ENCODE measurements at regions not wholly inside any gene's neighbourhood (a gene's known extent, or its start where the extent isn't known, plus 50 kb on each side); places are given as distances from the start of the nearest gene placed in this dataset.

- Histone ChIP-seq H3K36me3 (no peaks in the 10 kb centered on the region), H3K27ac (no peak overlapping the region), H3K9me3 (ENCODE audit: low read depth) (no peaks in the 10 kb centered on the region), H3K27me3 (peaks cover 3% of the 10 kb centered on the region), H3K4me3 (no peak overlapping the region), H3K4me1 (ENCODE audit: low read depth) (no peaks in the 10 kb centered on the region)
- peak; percentile 6 to 11 for DNase-seq (ENCODE audit: low read depth in 1 of 2, low spot score in 1 of 2)
- TF ChIP-seq, protein P1, sequence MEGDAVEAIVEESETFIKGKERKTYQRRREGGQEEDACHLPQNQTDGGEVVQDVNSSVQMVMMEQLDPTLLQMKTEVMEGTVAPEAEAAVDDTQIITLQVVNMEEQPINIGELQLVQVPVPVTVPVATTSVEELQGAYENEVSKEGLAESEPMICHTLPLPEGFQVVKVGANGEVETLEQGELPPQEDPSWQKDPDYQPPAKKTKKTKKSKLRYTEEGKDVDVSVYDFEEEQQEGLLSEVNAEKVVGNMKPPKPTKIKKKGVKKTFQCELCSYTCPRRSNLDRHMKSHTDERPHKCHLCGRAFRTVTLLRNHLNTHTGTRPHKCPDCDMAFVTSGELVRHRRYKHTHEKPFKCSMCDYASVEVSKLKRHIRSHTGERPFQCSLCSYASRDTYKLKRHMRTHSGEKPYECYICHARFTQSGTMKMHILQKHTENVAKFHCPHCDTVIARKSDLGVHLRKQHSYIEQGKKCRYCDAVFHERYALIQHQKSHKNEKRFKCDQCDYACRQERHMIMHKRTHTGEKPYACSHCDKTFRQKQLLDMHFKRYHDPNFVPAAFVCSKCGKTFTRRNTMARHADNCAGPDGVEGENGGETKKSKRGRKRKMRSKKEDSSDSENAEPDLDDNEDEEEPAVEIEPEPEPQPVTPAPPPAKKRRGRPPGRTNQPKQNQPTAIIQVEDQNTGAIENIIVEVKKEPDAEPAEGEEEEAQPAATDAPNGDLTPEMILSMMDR (IDR thresholded peaks at IDR 0.05; ENCODE audit: low read depth, low read length) = no peak
Observed at GRCh38 chr18:59994357-59994756, 94.6 kb downstream of the PMAIP1 start.

DNA sequence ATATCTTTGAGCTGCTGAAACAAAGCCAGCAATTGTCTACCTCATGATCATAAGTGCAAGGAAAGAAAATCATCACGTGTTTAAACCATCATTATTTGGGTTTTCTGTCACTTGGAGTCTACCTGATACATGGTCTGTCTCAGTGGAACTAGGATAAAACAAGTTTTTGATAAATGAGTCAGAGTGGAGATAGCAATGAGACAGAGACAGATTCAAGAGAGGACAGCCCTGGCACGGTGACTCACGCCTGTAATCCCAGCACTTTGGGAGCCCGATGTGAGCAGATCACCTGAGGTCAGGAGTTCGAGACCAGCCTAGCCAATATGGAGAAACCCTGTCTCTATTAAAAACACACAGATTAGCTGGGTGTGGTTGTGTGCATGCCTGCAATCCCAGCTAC is 93.8 kb downstream of the PMAIP1 start:
- Histone ChIP-seq H3K4me3 (no peak overlapping the region), H3K9me3 (ENCODE audit: low read depth) (no peaks in the 10 kb centered on the region), H3K27me3 (peaks cover 3% of the 10 kb centered on the region), H3K4me1 (ENCODE audit: low read depth) (no peaks in the 10 kb centered on the region), H3K36me3 (no peaks in the 10 kb centered on the region), H3K27ac (no peak overlapping the region)
- DNase-seq (ENCODE audit: low read depth in 1 of 2, low spot score in 1 of 2) = no peak
- TF ChIP-seq, protein P1 (IDR thresholded peaks at IDR 0.05; ENCODE audit: low read depth, low read length) = no peak

DNA sequence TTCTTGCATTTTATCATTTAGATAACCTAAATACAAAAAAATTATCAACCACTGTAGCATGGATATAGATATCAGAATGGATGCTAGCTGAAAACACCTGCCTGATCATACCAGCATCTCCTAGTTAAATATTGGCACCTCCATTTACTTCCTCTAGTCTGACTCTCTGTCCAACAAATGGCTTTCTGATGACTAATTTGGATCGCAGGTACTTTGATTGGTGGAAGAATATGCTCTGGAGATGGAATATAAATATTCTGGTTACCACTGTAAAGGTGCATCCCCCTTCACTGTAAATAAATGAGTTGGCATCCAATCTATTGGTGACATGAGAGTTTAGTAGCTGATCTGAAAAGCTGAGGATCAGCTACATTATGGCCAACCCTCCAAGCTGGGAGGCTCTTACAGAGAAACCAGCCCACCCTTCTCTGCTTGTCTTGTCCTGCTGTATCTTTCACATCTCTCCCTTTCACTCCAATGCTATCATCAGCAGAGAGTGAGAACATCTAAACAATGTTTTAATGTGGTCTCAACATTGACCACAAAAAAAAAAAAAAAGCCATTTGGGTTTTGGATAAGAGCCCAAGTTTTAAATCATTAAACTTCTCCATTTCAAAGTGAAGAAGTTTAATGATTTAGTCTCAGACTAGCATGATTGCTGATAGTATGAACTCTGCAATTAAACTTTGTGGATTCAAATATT is 90.5 kb downstream of the PMAIP1 start:
- Histone ChIP-seq H3K4me3 (no peak overlapping the region), H3K27ac (no peak overlapping the region), H3K9me3 (ENCODE audit: low read depth) (no peaks in the 10 kb centered on the region), H3K4me1 (ENCODE audit: low read depth) (no peaks in the 10 kb centered on the region), H3K36me3 (no peaks in the 10 kb centered on the region), H3K27me3 (peaks cover 3% of the 10 kb centered on the region)
- no peak for DNase-seq (ENCODE audit: low read depth in 1 of 2, low spot score in 1 of 2)
- TF ChIP-seq, protein P1 (IDR thresholded peaks at IDR 0.05; ENCODE audit: low read depth, low read length) = no peak

DNA sequence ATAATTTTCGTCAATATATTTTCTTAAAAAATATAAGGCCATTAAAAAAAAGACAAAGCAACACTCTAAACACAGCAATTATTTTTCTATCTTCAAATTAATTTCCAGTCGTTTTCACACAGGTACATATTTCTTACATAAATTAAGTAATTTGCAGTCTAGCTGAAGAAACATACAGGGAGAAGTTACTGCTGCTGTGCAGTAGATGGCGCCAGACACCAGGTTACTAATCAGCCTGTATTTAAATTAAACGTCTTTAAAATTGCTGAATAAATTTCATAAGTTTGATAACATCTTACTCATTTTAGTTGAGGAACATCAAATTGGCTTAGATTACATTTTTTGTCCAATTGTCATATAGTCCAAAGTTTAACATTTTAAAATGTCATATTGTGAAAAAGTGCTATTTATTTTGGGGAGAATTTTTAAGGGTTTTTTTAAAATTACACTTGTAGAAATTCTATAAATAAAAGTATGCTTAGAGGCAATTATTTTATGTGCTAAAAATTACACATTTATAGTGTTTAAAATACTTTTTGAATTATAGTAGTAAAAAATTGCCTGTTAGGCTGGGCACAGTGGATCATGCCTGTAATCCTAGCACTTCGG is 88.4 kb downstream of the PMAIP1 start:
- Histone ChIP-seq H3K27me3 (no peaks in the 10 kb centered on the region), H3K27ac (no peak overlapping the region), H3K4me3 (no peak overlapping the region), H3K9me3 (ENCODE audit: low read depth) (no peaks in the 10 kb centered on the region), H3K36me3 (no peaks in the 10 kb centered on the region), H3K4me1 (ENCODE audit: low read depth) (no peaks in the 10 kb centered on the region)
- peak; percentile 62 to 76 for DNase-seq (ENCODE audit: low read depth in 1 of 2, low spot score in 1 of 2)
- TF ChIP-seq, protein P1 (IDR thresholded peaks at IDR 0.05; ENCODE audit: low read depth, low read length) = peak; percentile 92

DNA sequence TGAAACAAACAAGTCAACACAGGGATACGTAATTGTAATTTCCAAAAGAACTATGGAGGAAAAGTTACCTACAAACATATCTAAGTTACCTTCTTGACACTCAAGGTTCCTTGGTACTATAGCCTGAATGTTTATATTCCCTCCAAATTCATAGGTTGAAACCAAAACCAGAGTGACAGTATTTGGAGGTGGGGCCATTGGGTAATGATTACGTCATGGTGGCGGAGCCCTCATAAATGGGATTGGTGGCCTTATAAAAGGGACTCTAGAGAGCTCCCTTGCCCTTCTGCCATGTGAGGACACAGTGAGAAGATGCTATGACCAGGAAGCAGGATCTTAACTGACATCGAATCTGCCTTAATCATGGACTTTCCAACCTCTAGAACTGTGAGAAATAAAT is 87.3 kb downstream of the PMAIP1 start:
- Histone ChIP-seq H3K27ac (no peak overlapping the region), H3K4me3 (no peak overlapping the region), H3K4me1 (ENCODE audit: low read depth) (no peaks in the 10 kb centered on the region), H3K9me3 (ENCODE audit: low read depth) (no peaks in the 10 kb centered on the region), H3K27me3 (no peaks in the 10 kb centered on the region), H3K36me3 (no peaks in the 10 kb centered on the region)
- DNase-seq (ENCODE audit: low read depth in 1 of 2, low spot score in 1 of 2) = no peak
- TF ChIP-seq, protein P1 (IDR thresholded peaks at IDR 0.05; ENCODE audit: low read depth, low read length) = no peak

All from cardiac muscle cell (in vitro differentiated cells and primary cell).